G401 (cell line): ENCODE measurements at regions not wholly inside any gene's neighbourhood (a gene's known extent, or its start where the extent isn't known, plus 50 kb on each side); places are given as distances from the start of the nearest gene placed in this dataset.
"Not testable (repeated sequence)": the region's sequence is repeated elsewhere in the genome, so short reads cannot be mapped to it uniquely, and the experiment has no call there.

Experiments
- DNase-seq: peaks from one replicate; pipeline ENCODE4 v3.0.0-alpha.2; 2015; ENCODE audit warnings: low spot score
- in situ Hi-C: cut with HindIII; loops from 2 replicates; pipeline ENCODE4 v1.10.0; 2016; ENCODE audit warnings: low sequenced_read_pairs, mixed read lengths

GRCh38 chr6:15911753-15912504 lies 217.0 kb upstream of the MYLIP start:
- no peak for DNase-seq
- in situ Hi-C loops, result no loop called here

GRCh38 chr6:15909290-15910070 lies 219.4 kb upstream of the MYLIP start:
- in situ Hi-C loops, result no loop called here
- no peak for DNase-seq

- in situ Hi-C loops, result no loop called here
- DNase-seq, result no peak
Measured at GRCh38 chr6:15908871-15909270, 220.0 kb upstream of the MYLIP start.

- in situ Hi-C loops, result no loop called here
- DNase-seq, result no peak
Measured at GRCh38 chr6:15907914-15908518, 220.9 kb upstream of the MYLIP start.

- DNase-seq, in situ Hi-C loops: not testable (repeated sequence)
Measured at GRCh38 chr6:15907220-15907913, 221.5 kb upstream of the MYLIP start.

- in situ Hi-C loops, result no loop called here
Measured at GRCh38 chr6:15906420-15907016, 222.4 kb upstream of the MYLIP start.

GRCh38 chr6:15905488-15906419 lies 223.1 kb upstream of the MYLIP start:
- in situ Hi-C loops, result no loop called here
- no peak for DNase-seq

More at GRCh38 chr6:15906420-15907016, 222.4 kb upstream of the MYLIP start:
- no peak for DNase-seq

- in situ Hi-C loops, result no loop called here
- DNase-seq, result no peak
Measured at GRCh38 chr6:15904651-15905376, 224.1 kb upstream of the MYLIP start.

GRCh38 chr6:15901141-15902115 lies 227.5 kb upstream of the MYLIP start:
- in situ Hi-C loops, result no loop called here
- DNase-seq, result no peak

GRCh38 chr6:15898693-15899092 lies 230.2 kb upstream of the MYLIP start:
- in situ Hi-C loops, result no loop called here
- DNase-seq, result no peak

GRCh38 chr6:15897063-15897876 lies 231.6 kb upstream of the MYLIP start:
- DNase-seq, result no peak
- in situ Hi-C loops, result no loop called here

GRCh38 chr6:15894973-15895725 lies 232.3 kb upstream of the DTNBP1 start:
- no peak for DNase-seq
- in situ Hi-C loops, result no loop called here

GRCh38 chr6:15893556-15894253 lies 230.9 kb upstream of the DTNBP1 start:
- in situ Hi-C loops, result no loop called here
- DNase-seq, result no peak

GRCh38 chr6:15892369-15892768 lies 229.5 kb upstream of the DTNBP1 start:
- no peak for DNase-seq
- in situ Hi-C loops, result no loop called here
